DMS 273 treated with DMSO at 0.1 percent for 48 hours (cell line): ENCODE measurements at regions not wholly inside any gene's neighbourhood (a gene's known extent, or its start where the extent isn't known, plus 50 kb on each side); places are given as distances from the start of the nearest gene placed in this dataset.
A peak's percentile ranks its signal among the peaks of the same experiment; 100 is the strongest.

Source experiments
- DNase-seq: peaks from one replicate; lab custom pipeline; 2025; lab: John Stamatoyannopoulos, UW

GRCh38 chrX:110408949-110409588 lies 50.4 kb downstream of the RTL9 start:
- DNase-seq, result no peak

DNA sequence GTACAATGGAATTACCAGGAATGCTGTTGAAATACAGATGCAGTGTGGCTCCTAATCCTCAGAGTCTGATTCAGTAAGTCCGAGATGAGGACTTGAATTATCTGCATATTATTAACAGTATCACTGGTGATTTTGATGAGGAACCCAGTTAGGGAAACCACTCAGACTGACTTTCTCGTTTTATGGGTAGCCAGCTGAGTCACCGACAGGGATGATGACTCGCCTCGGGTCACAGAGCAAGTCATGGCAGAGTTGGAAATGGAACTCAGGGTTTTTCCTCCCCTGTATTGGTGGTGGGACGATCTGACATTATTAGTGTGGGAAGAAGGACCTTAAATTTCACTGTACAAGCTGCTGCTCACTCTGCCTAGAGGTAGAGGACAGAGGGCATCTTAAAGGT lies 51.3 kb downstream of the RTL9 start:
- DNase-seq, result no peak

DNA sequence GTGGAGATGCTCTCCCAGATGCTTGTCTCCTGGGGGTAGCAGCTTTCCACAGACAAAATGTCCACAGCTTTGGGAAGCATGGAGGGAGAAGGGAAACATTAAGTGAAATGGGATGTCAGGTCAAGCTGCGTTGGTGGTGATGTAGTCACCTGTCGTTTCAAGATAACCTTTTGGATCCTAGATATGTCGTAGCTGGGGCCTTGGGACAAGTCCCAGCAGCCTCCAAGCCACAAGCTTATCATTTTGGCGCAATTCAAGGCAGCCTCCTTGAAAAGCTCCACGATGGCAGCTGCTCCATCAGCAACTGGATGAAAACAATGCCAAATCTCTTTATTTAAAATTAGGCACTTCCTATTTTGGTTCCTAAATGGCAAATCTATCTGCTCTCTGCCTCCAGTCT lies 52.0 kb downstream of the RTL9 start:
- no peak for DNase-seq

DNA sequence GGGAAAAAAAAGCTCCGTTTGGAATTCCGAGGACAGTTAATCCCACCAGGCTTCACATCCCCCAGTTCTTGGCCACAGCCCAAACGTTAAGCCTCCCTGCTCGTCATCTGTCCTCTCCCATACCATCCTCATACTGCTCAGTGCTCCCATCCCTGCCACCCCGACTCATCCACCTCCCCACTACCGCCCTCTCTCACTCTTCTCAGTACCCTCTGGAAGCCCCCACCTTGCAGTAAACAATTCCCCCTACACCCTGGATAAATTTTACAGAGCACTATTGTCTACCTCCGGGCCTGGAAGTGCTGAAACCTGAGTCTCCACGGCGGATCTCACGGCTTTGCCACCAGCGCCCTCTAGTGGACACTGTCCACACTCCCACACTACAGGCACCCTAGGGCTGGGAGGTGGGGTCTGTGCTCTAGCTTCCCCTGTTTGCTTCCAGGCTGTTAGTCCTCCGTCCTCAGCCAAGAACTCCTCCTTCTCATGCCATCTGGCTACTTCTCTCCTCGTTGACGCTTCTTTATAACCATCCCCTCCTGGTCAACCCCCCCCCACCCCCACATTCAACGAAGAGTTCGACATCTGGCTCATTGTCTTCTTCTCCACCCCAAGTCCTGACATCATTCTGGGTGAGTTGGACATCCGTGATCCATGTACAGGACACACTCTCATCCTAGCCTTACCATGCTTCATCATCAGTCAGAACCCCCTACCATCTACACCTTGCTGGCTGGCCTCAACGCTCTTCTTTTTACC lies 54.5 kb downstream of the RTL9 start:
- DNase-seq, result peak; percentile 63

- DNase-seq, result no peak
Observed at GRCh38 chrX:110413727-110414124, 55.1 kb downstream of the RTL9 start.

GRCh38 chrX:110414273-110414672 lies 55.6 kb downstream of the RTL9 start:
- DNase-seq, result no peak

DNA sequence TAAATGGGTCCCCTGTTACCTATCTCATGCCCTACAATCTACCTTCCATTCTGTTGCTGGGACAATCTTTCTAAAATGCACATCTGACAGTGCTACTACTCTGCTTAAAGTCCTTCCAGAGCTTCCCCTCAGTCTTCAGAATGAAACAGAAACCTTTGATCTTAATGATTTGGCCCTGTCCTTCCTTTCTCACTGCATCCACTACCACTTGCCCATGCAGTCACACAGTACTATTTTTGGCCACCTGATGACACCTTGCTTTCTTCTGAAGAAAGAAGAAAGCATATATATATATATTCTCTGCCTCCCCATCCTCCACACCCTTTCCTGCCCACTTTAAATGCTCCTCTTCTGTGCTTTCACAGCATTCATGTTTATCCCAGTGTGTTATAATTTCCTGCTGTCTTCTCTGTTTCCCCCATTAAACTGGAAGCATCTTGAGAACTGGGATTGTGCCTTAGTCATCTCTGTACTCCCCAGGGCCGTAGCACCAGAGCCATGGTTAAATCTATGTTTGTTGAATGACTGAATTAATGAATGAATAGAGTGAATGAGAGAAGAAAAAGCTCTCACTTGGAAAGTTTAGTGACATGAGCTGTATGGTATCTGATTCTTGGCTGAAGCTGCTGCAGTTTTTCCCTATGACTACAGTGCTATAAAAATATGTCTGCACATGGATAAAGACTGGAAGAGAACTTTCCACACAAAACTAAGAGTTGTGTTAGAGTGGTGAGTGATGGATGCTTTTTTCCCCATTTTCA lies 56.2 kb downstream of the RTL9 start:
- DNase-seq, result no peak

GRCh38 chrX:110415440-110416170 lies 57.0 kb downstream of the RTL9 start:
- DNase-seq, result no peak

DNA sequence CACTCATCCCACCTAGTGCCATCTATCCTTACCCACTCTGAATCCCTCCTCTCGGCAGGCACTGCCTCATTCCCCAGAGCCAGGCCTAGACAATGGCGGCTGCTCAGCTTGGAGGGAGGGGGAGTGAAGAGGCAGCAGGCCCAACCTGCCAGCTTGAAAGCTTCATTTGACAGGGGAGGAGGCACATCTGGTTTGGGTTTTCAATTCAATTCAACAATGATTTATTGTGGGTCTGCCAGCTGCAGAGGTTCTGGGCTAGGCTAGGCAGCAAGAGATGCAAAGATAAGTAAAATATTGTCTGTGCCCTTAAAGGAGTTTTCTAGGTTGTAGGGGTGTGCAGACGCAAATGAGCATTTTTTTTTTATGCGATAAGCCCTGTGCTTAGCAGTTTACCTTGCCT lies 58.5 kb downstream of the RTL9 start:
- no peak for DNase-seq

- no peak for DNase-seq
Observed at GRCh38 chrX:110418316-110419235, 59.9 kb downstream of the RTL9 start.

DNA sequence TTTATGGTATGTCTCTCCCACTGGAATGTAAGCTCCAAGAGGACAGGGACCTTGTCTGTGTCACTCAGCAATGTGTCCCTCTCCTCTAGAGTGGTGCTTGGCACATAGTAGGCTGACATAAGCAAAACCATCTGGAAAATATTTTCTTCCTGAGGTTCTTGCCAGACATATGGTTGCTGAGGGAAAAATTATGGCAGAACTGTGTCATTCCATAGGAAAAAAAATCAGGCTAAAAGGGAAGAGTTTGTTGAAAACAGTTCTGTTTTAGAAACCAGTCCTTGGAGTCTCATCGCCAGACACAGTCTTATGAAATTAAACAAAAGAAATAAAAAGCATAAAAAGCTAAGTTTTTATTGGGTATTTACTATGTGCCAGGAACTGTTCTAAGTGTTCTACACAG lies 60.9 kb downstream of the RTL9 start:
- no peak for DNase-seq

GRCh38 chrX:110420771-110421499 lies 62.3 kb downstream of the RTL9 start:
- no peak for DNase-seq

GRCh38 chrX:110421500-110422455 lies 63.1 kb downstream of the RTL9 start:
- no peak for DNase-seq

GRCh38 chrX:110425222-110426154 lies 66.8 kb downstream of the RTL9 start:
- DNase-seq, result no peak

DNA sequence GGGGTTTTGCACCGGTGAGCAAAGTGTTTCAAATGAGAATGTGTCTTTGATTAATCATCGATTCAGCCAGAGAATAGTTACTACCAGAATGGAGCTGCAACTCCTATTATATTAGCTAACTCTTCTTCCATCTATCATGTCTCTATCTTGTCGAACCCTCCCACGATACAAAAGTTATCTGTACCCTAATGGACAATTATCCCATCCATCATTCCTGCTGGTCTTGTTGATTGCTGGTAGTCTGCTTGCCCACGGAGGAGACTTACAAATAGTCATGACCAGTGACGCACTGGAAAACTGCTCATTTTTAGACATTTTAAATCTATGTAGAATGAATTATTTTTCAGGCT lies 67.5 kb downstream of the RTL9 start:
- no peak for DNase-seq

DNA sequence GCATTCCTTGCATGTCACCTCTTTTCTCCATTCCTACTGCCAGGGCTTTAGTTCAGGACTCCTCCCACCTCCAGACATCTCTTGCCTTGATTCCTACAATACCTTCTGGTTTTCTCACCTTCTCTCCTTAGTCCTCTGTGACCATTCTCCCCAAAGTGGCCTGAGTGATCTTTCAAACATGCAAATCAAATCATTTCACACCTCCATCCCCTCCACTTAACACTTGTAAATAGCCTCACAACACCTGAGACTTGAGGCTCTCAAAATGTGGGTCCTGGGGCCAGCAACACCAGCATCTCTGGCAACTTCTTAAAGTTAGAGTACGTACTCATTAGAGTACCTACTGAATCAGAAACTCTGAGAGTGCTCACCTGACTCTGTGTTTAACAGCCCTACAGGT lies 68.4 kb downstream of the RTL9 start:
- DNase-seq, result no peak

DNA sequence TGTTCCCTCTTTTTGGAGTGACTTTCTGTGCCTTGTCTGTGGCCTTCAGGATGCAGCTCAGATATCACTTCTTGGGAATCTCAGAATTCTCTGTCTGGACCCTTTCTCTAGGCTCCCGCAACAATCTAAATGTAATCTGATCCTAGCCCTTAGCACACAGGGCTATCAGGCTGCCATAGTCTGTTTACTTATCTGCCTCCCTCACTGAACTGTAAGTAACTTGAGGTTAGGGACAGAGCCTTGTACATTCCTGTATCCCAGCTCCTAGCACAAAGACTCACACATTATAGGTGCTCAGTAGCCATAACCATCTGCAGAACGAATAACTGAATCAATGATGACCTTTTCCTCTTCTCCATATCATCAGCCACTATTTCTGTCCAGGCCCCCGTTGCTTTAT lies 69.5 kb downstream of the RTL9 start:
- DNase-seq, result no peak

DNA sequence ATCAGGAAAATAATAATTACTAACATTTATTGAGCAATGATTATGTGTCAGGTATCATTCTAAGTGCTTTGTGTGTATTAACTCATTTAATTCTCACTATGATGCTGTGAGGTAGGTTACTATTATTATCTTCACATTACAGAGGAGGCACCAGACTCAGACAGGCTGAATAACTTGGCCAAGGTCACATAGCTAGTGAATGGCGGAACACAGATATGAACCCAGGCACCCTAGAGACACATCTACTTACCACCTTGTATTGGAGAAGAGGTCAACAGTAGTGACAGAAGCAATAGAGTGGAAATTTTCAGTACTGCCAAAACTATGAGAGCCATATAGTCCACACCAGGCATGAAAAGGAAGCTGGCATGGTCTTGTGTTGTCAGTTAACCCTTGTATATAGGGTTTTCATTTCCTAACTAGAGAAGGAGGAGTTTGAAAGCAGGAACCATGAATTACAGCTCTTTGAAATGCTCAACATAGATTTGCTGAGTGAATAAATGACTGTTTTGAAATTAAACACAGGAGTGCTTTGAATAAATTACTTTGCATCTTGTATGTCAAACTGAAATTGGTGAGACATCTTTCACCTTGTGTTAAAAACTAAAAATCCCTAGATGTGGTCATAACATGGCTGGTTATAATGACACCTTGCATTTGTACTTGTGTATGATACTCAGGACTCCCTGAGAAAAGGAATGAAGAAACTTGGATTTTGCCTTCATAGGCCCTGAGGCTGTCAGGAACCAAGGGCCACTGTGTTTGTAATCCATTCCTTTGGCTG lies 71.8 kb downstream of the RTL9 start:
- DNase-seq, result no peak
